GM18867 (cell line): ENCODE measurements at regions not wholly inside any gene's neighbourhood (a gene's known extent, or its start where the extent isn't known, plus 50 kb on each side); places are given as distances from the start of the nearest gene placed in this dataset.

ENCODE experiments used
- ATAC-seq: cut with Tn5 transposase; IDR thresholded peaks from one replicate; pipeline ENCODE4 v1.9.1; 2021; ENCODE audit warnings: mild to moderate bottlenecking, moderate library complexity; ENCODE audit not compliant: unreplicated experiment

- no peak for ATAC-seq
Observed at GRCh38 chr4:13316354-13316753, 167.8 kb downstream of the RAB28 start.

GRCh38 chr4:13313856-13314255 is 170.3 kb downstream of the RAB28 start:
- ATAC-seq: no peak

GRCh38 chr4:13312264-13312663 is 171.9 kb downstream of the RAB28 start:
- ATAC-seq: no peak

- ATAC-seq: no peak
Observed at GRCh38 chr4:13309751-13310150, 174.4 kb downstream of the RAB28 start.

GRCh38 chr4:13306356-13306755 is 177.8 kb downstream of the RAB28 start:
- ATAC-seq: no peak

GRCh38 chr4:13302876-13303275 is 181.3 kb downstream of the RAB28 start:
- no peak for ATAC-seq

- no peak for ATAC-seq
Observed at GRCh38 chr4:13299343-13299742, 184.8 kb downstream of the RAB28 start.

- no peak for ATAC-seq
Observed at GRCh38 chr4:13298655-13299054, 185.5 kb downstream of the RAB28 start.

- no peak for ATAC-seq
Observed at GRCh38 chr4:13296986-13297385, 187.2 kb downstream of the RAB28 start.

GRCh38 chr4:13294961-13295605 is 189.1 kb downstream of the RAB28 start:
- no peak for ATAC-seq

GRCh38 chr4:13292372-13292771 is 191.8 kb downstream of the RAB28 start:
- ATAC-seq: no peak

- ATAC-seq: no peak
Observed at GRCh38 chr4:13289391-13289790, 194.7 kb downstream of the RAB28 start.

GRCh38 chr4:13285336-13285735 is 198.8 kb downstream of the RAB28 start:
- no peak for ATAC-seq

GRCh38 chr4:13284932-13285331 is 199.2 kb downstream of the RAB28 start:
- ATAC-seq: no peak

- no peak for ATAC-seq
Observed at GRCh38 chr4:13276357-13276756, 207.8 kb downstream of the RAB28 start.

- no peak for ATAC-seq
Observed at GRCh38 chr4:13268703-13269102, 215.4 kb downstream of the RAB28 start.

GRCh38 chr4:13268165-13268564 is 216.0 kb downstream of the RAB28 start:
- no peak for ATAC-seq

GRCh38 chr4:13267091-13267490 is 217.0 kb downstream of the RAB28 start:
- ATAC-seq: no peak

GRCh38 chr4:13266687-13267086 is 217.5 kb downstream of the RAB28 start:
- no peak for ATAC-seq

- no peak for ATAC-seq
Observed at GRCh38 chr4:13263967-13264525, 220.1 kb downstream of the RAB28 start.

- no peak for ATAC-seq
Observed at GRCh38 chr4:13262816-13263215, 221.3 kb downstream of the RAB28 start.

GRCh38 chr4:13261486-13262257 is 222.5 kb downstream of the RAB28 start:
- no peak for ATAC-seq
